ENCODE measurements at regions not wholly inside any gene's neighbourhood (a gene's known extent, or its start where the extent isn't known, plus 50 kb on each side); places are given as distances from the start of the nearest gene placed in this dataset.

GRCh38 chr14:101068313-101069227 lies 165.0 kb upstream of the RTL1 start (continued):
- no peak for TF ChIP-seq ZNF462 (CRISPR knock-in tag; IDR thresholded peaks at IDR 0.05)

GRCh38 chr14:101069228-101069549 lies 165.7 kb upstream of the RTL1 start:
- no peaks in the 10 kb centered on the region for H3K79me2 ChIP-seq (replicated peaks; ENCODE audit: insufficient read depth)
- no peak overlapping the region for H2AFZ ChIP-seq
- H3K9me2 ChIP-seq (ENCODE audit: insufficient read depth): no peaks in the 10 kb centered on the region
- H3K36me3 Mint-ChIP-seq (ENCODE audit: low read depth): peaks cover 5% of the 10 kb centered on the region; the same call in 1 of the 3 replicates
- H3K36me3 ChIP-seq (ENCODE audit: insufficient read depth): no peaks in the 10 kb centered on the region
- peaks cover 14% of the 10 kb centered on the region; the same call in 2 of the 3 replicates for H3K9me3 Mint-ChIP-seq
- no peaks in the 10 kb centered on the region for H3F3A ChIP-seq (replicated peaks; ENCODE audit: low read depth)
- H3K4me2 ChIP-seq: no peak overlapping the region
- H3K4me3 Mint-ChIP-seq: no peak overlapping the region
- H3K4me3 ChIP-seq: no peak overlapping the region
- no peak for DNase-seq (ENCODE audit: low spot score)
- no peak overlapping the region for H3K27ac ChIP-seq (ENCODE audit: low read depth)
- peaks cover 15% of the 10 kb centered on the region for H3K4me1 Mint-ChIP-seq
- peaks cover 17% of the 10 kb centered on the region for H3K4me1 ChIP-seq (ENCODE audit: insufficient read depth)
- peaks cover 13% of the 10 kb centered on the region for H3K27me3 Mint-ChIP-seq (ENCODE audit: insufficient read depth, low read depth, poor library complexity)
- H3K27ac Mint-ChIP-seq: no peak overlapping the region
- ATAC-seq: no peak
- no peaks in the 10 kb centered on the region for H4K20me1 ChIP-seq (replicated peaks; ENCODE audit: insufficient read depth)
- no peaks in the 10 kb centered on the region for H3K27me3 ChIP-seq (ENCODE audit: insufficient read depth)
- no peak for TF ChIP-seq ZNF462 (CRISPR knock-in tag; IDR thresholded peaks at IDR 0.05)
- TF ChIP-seq JUNB (IDR thresholded peaks at IDR 0.05; ENCODE audit: unreplicated experiment): no peak
- no peak for TF ChIP-seq CTCF (conservative IDR thresholded peaks at IDR 0.05; ENCODE audit: low read depth in 2 of 2)
- TF ChIP-seq NANOG (IDR thresholded peaks at IDR 0.05; ENCODE audit: borderline replicate concordance): no peak
- no peak for TF ChIP-seq EZH2phosphoT487 (IDR thresholded peaks at IDR 0.05; ENCODE audit: unreplicated experiment)
- no peak for TF ChIP-seq ZNF331 (CRISPR knock-in tag; IDR thresholded peaks at IDR 0.05; ENCODE audit: low read depth)
- TF ChIP-seq STAT1 (IDR thresholded peaks at IDR 0.05; ENCODE audit: unreplicated experiment): no peak
